Prostate gland (tissue), 2 donors: ENCODE measurements at regions not wholly inside any gene's neighbourhood (a gene's known extent, or its start where the extent isn't known, plus 50 kb on each side); places are given as distances from the start of the nearest gene placed in this dataset.

Experiments used
- DNase-seq: peaks from one replicate; pipeline ENCODE4 v3.0.0-alpha.2; 2019; ENCODE audit warnings: low spot score
- H3K27ac ChIP-seq, 2 donors: fragments of 200-600 bp; sonication (generic); 2 replicates each; pipeline ENCODE4 v1.5.1; 2017 to 2019
- H3K27me3 ChIP-seq: fragments of 200-600 bp; sonication (generic); replicated peaks from 2 replicates; pipeline ENCODE4 v1.5.1; 2019; ENCODE audit not compliant: insufficient read depth
- H3K36me3 ChIP-seq, 2 donors: fragments of 200-600 bp; sonication (generic); 1 replicate in 1 of 2; 2 replicates in 1 of 2; pipeline versions ENCODE4 v1.5.1 to v1.8.1; 2017 to 2019
- H3K4me1 ChIP-seq: fragments of 200-600 bp; sonication (generic); replicated peaks from 2 replicates; pipeline ENCODE4 v1.5.1; 2019
- H3K4me3 ChIP-seq, 2 donors: fragments of 200-600 bp; sonication (generic); 2 replicates each; pipeline ENCODE4 v1.5.1; 2017 to 2019
- H3K9me3 ChIP-seq: fragments of 200-600 bp; sonication (generic); 2 replicates; pipeline ENCODE4 v1.5.1; 2017
- CTCF ChIP-seq, 4 experiments: fragments of 200-600 bp in 2 of 4; fragments of 450-650 bp in 2 of 4; sonication (generic) in 2 of 4; IDR thresholded peaks; 1 replicate in 3 of 4; 2 replicates in 1 of 4; pipeline ENCODE4 v1.5.1; 2016 to 2019; ENCODE audit warnings: antibody characterized with exemption in 4 of 4, mild to moderate bottlenecking in 2 of 4, moderate library complexity in 2 of 4
- POLR2A ChIP-seq: fragments of 450-650 bp; IDR thresholded peaks from one replicate; pipeline ENCODE4 v1.6.1; 2016; ENCODE audit warnings: antibody characterized with exemption, mild to moderate bottlenecking
- POLR2AphosphoS5 ChIP-seq: sonication (generic); formaldehyde crosslinking; IDR thresholded peaks from one replicate; pipeline ENCODE4 v1.6.1; 2017; ENCODE audit warnings: antibody characterized with exemption
- WGBS: methylation state at CpG from one replicate; pipeline ENCODE4 v1.1.5; 2018; 5-methylcytosine and 5-hydroxymethylcytosine counted together
- intact Hi-C: fragments of 100-400 bp; cut with DNase I; formaldehyde crosslinking; loops from one replicate; pipeline ENCODE4 v1.14.2; 2022

- no peak overlapping the region for H3K27ac ChIP-seq
- intact Hi-C loops = no loop called here
- no peaks in the 10 kb centered on the region for H3K4me1 ChIP-seq
- H3K9me3 ChIP-seq = no peaks in the 10 kb centered on the region
- 22% methylated on average over 1 of the region's 1 CpG for WGBS
- no peak for DNase-seq
- no peak overlapping the region for H3K4me3 ChIP-seq
- TF ChIP-seq POLR2AphosphoS5 (no peak), CTCF (IDR thresholded peaks at IDR 0.05) (no peak), POLR2A (no peak)
- no peaks in the 10 kb centered on the region for H3K27me3 ChIP-seq
- H3K36me3 ChIP-seq = no peaks in the 10 kb centered on the region
Observed at GRCh38 chr2:166765141-166765540, 123.1 kb upstream of the XIRP2 start.

DNA sequence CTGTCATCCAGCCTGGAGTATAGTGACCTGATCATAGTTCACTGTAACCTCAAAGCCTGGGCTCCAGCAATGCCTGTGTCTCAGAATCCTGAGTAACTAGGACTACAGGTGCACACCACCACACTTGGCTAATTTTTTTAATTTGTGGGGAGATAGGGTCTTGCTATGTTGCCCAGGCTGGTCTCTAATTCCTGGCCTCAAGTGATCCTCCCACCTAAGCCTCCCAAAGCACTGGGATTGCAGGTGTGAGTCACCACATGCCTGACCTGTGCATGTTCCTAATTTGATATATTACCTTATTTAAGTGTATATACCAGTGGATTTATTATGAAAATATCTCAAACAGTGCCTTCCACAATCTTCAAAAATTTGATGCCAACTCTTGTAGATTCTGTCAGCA is 123.6 kb upstream of the XIRP2 start:
- no peak overlapping the region for H3K27ac ChIP-seq
- no peaks in the 10 kb centered on the region for H3K4me1 ChIP-seq
- intact Hi-C loops = no loop called here
- H3K4me3 ChIP-seq = no peak overlapping the region
- TF ChIP-seq CTCF (IDR thresholded peaks at IDR 0.05) (no peak), POLR2A (no peak), POLR2AphosphoS5 (no peak)
- no peaks in the 10 kb centered on the region for H3K9me3 ChIP-seq
- no peaks in the 10 kb centered on the region for H3K27me3 ChIP-seq
- no peaks in the 10 kb centered on the region for H3K36me3 ChIP-seq
- no peak for DNase-seq

GRCh38 chr2:166764216-166764615 is 124.1 kb upstream of the XIRP2 start:
- 100% methylated on average over 1 of the region's 1 CpG for WGBS
- no peak for TF ChIP-seq CTCF (IDR thresholded peaks at IDR 0.05)
- TF ChIP-seq POLR2A = no peak
- TF ChIP-seq POLR2AphosphoS5 = no peak
- intact Hi-C loops = no loop called here

GRCh38 chr2:166762746-166763145 is 125.5 kb upstream of the XIRP2 start:
- no peaks in the 10 kb centered on the region for H3K27me3 ChIP-seq
- H3K27ac ChIP-seq = no peak overlapping the region
- TF ChIP-seq POLR2AphosphoS5 = no peak
- no peak for TF ChIP-seq POLR2A
- TF ChIP-seq CTCF (IDR thresholded peaks at IDR 0.05) = no peak
- no peaks in the 10 kb centered on the region for H3K36me3 ChIP-seq
- no peak for DNase-seq
- no peaks in the 10 kb centered on the region for H3K4me1 ChIP-seq
- intact Hi-C loops = no loop called here
- 87% methylated on average over 2 of the region's 2 CpGs for WGBS
- H3K9me3 ChIP-seq = no peaks in the 10 kb centered on the region
- H3K4me3 ChIP-seq = no peak overlapping the region

More at GRCh38 chr2:166764216-166764615, 124.1 kb upstream of the XIRP2 start:
- Histone ChIP-seq H3K9me3 (no peaks in the 10 kb centered on the region), H3K27me3 (no peaks in the 10 kb centered on the region), H3K27ac (no peak overlapping the region), H3K4me3 (no peak overlapping the region), H3K36me3 (no peaks in the 10 kb centered on the region), H3K4me1 (no peaks in the 10 kb centered on the region)
- no peak for DNase-seq

DNA sequence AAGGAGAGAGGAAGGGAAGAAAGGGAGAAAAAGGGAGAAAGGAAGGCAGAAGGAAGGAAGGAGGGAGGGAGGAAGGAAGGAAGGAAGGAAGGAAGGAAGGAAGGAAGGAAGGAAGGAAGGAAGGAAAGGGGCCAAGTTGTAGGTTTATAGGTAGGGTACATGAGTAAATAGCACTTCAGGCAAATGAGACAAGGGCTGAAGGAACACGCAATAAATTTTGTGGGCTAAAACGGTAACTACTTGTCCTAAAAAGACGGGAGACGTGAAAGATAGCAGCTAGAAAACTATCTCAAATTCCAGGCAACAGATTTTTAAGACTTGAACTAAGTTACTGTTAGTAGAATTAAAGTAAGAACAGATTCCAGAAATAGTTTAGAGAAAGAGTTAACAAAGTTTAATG is 129.3 kb upstream of the XIRP2 start:
- 59% methylated on average over 4 of the region's 4 CpGs for WGBS
- intact Hi-C loops = no loop called here
- TF ChIP-seq POLR2A (no peak), CTCF (IDR thresholded peaks at IDR 0.05) (no peak), POLR2AphosphoS5 (no peak)

More for the DNA sequence above, 129.3 kb upstream of the XIRP2 start:
- Histone ChIP-seq H3K27ac (no peak overlapping the region), H3K9me3 (no peaks in the 10 kb centered on the region), H3K36me3 (no peaks in the 10 kb centered on the region), H3K27me3 (no peaks in the 10 kb centered on the region), H3K4me3 (no peak overlapping the region), H3K4me1 (no peaks in the 10 kb centered on the region)
- no peak for DNase-seq
